Left lobe of liver (tissue), 2 donors: ENCODE measurements at regions not wholly inside any gene's neighbourhood (a gene's known extent, or its start where the extent isn't known, plus 50 kb on each side); places are given as distances from the start of the nearest gene placed in this dataset.

ENCODE experiments used
- ATAC-seq: fragments of 200-7000 bp; cut with Tn5 transposase; one replicate; pipeline ENCODE4 v1.9.1; 2020; ENCODE audit warnings: mild to moderate bottlenecking, moderate library complexity
- DNase-seq: peaks from one replicate; pipeline ENCODE4 v3.0.0-alpha.2; 2020; ENCODE audit warnings: low spot score
- donor health status: DM: no; HTN: no; CAD: no; lungs with moderate emphysema.
- donor health status: DM: no; HTN: yes; CAD: no.

DNA sequence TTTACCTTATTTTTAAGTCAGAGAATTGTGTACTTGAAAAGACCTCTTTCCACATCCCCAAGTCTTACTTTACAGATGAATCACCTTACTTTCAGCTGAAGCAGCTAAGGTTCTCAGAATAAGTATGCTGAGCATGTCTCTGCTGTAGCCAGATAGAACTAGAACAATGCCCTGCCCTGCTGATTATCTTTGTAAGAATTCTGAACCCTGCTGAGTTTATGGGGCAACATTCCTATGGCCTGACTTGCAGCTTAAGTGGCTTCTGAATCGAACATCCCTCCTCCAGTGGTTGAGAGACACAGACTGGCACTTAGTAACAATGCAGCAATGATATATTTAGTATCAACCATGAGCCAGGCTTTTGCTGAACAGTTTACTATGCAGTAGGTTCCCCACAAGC, 592.0 kb upstream of the WWC1 start:
- ATAC-seq = no peak
- DNase-seq = no peak

DNA sequence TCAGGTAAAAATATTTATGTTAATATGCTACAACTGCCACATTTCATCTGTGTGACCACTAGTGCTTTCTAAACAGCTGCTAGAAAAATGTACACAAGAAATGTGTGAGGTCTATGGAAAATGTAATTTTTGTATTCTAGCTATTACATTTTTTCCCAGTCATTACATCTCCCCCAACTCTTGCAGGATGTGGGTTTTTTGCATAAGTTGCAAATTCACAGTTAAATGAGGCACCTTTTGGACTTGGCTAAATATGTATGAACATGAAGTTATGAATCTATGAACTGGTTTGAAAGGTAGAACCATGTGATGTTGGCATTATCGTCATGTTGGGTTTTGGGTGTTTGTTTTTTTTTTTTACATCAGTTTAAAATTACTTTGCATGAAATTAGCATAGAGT, 590.4 kb upstream of the WWC1 start:
- DNase-seq = no peak
- ATAC-seq = no peak

DNA sequence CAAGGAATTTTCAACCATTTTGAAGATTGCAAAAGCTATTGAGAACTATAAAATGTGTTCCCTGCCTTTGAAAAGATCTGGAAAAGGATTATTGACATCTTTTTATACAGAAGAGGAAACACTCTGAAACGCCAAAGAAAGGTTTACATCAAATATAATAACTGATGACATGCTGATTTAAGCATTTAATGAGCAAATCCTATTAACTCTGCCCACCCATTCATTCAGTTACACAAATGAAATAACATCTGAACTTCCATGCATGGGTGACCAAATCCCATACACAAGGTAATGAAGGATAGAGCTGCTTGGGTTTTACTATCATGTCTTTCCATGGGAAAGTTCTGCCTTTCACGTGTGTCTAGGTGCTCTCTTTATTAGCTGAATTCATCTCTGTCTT, 589.4 kb upstream of the WWC1 start:
- DNase-seq (no peak), ATAC-seq (no peak)

DNA sequence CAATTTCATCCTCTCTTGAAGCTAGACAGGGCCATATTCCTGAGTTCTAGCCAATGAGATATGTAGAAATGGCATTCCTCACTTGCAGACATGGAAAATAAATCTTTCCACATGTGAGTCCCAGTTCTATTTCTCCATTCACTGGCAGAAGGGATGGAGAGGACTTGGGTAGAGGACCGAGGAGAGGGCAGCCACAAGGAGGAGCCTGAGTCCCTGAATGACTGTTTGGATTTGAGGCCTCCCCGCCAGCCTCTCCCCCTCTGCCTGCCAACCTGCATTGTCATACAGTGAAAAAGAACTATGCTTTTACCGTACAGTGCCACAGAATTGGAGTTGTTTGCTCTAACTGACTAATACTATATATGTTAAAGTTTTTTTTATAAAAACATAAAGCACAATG, 583.0 kb upstream of the WWC1 start:
- no peak for ATAC-seq
- DNase-seq = no peak

DNA sequence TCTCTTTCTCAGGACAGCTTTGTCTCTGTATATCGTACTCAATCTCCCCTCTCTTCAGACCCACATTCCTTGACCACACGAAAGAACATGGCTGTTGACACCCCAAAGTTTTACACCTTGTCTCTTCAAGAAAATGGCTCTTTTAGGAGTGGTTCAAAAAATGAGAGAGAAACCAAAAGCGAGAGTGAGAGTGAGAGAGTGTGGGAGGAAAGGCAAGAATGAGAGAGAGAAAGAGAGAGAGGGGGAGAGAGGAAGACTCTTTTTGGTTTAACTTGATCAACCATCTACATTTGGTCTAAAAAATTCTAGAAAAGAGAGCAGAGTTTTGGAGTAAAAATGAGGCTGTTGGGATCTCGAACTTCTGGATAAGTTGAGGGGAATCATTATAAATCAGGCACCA, 581.8 kb upstream of the WWC1 start:
- DNase-seq = no peak

DNA sequence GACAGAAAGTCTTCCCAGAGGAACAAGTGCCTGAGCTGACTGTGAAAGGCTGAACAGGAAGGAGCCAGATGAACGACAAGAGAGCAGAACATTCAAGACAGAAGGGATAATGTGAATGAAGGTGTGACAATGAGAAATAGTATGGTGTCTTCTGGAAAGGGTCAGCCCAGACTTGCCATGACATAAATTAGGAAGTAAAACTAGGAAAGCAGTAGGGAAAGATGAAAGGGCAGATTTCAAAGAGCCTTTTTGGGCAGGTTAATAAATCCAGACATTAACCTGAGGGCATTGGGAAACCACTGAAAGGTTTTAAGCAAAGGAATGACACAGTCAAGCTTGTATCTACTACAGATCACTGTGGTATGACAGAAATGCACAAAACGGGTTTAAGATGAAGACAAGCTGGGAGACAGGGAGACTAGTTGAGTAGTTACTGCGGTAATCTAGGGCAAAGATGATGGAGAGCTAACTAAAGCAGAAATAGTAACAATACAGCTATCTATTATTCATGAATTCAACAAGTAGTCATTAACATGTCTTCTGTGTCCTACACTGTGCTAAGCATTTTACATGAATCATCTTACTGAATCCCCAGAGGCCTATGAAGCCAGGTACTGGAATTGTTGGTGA, 580.9 kb upstream of the WWC1 start:
- ATAC-seq (no peak), DNase-seq (no peak)

More for the DNA sequence above, 581.8 kb upstream of the WWC1 start:
- no peak for ATAC-seq

DNA sequence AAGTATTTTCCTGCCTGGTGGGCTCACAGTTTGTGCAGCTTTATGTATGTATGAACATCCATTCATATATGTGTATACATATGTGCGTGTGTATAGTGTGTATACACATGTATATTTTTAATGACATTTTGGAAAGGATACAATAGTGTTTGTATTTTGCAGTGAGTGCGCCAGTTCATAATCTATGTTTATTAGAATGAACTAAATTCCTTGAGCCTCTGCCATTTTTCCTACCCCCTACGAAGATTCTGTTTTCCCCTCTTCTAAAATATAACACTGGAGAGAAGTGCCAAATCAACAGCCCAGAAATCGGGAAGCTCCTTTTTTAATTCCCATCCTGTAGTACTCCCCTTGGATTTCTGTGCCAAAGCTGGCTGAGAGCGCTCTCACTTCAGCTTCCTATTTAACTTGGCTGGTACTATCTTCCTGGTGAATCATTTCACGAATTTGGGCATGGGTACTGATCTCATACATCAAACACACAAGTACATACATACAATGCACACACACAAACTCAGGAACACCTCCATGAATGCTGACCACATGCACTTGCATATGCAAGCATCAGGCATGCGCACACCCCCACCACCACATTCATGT, 578.4 kb upstream of the WWC1 start:
- ATAC-seq (no peak), DNase-seq (no peak)

DNA sequence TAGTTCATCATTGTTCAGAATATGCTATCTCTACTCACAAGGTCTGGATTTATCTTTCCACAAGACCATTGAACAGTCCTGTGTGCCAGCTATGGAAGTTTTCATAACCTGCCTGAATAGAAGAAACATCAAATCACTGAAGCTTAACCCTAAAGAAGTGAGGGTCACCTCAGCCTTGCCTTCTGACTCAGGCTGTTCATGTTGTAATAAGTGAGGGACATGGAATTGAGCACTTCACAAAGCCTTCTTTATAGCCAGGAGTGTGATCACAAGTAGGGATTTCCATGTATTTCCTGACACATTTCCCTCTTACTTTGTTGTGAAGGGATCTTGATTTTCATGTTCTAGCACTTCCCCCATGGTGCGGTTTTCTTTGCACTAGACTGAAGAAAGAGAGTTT, 577.5 kb upstream of the WWC1 start:
- DNase-seq (no peak), ATAC-seq (no peak)

DNA sequence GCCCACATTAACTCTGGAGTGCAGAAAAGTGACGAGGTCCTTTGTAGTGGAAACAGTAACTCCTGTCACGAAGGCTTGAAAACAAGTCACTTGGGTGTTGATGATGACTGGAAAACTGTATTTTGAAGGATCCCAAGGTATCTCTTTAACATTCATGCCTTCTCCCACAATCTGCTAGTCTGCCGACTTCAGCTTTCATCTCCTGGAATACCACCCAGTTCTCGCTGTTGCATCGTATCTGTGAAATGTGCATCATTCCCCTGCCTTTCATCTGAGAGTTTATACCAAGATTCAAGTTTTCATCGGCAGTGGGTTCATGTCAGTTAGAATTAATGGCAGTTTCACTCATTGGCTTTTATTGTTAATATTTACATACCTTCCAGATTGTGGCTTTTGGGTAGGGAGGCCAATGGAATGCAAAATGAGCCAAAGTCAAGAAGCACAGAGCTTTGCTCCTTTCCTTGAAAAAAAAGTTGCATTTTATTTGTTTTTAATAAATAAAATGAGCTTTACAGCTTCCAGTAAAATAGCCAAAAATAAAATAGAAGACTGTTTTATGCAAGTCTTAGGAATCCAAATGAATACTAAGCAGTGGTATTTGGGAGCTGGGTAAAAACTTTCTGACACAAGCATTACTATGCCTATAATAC, 575.2 kb upstream of the WWC1 start:
- DNase-seq (no peak), ATAC-seq (no peak)

DNA sequence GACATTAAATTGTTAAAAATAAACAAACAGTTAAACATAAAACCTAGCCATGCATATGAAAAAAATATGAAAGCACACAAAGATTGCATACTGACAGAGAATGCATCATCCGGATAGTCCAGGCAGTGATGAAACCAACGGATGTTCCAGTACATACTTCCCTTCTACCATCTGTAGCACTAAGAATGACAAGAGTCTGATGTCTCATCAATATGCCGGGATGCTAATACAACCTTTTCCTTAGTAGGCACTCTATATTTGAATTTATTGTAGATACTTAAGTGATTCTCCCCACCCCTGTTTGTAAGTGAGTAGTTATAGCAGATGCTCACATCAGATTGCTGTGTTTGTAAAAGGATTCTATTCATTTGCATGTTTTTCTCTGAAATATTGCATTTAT, 571.2 kb upstream of the WWC1 start:
- no peak for ATAC-seq
- DNase-seq = no peak

DNA sequence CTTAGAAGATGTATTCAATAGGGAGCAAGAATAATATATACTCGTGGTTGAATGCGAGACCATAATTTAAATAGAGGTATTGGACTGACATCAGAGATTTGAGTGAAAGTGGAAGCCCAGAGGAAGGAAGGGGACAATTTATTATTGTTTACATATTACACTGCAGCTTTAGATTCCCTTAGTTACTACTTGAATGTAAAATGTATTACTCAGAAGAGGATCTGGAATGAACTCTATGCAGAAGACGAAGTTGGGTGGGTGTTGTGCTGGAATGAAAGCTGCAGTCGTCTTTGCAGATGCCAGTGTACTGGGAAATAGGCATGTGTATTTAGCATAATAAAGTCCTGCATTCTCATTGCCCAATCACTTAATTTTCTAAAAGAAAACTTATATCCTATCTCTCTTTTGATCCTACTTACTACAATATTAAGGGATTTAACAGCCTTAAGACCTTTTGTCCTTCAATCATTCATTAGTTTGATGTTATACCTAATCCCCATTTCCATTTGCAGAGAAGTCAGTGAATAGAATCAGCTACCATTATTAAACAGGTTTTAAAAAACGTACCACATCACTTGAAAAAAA, 570.7 kb upstream of the WWC1 start:
- DNase-seq (no peak), ATAC-seq (no peak)

DNA sequence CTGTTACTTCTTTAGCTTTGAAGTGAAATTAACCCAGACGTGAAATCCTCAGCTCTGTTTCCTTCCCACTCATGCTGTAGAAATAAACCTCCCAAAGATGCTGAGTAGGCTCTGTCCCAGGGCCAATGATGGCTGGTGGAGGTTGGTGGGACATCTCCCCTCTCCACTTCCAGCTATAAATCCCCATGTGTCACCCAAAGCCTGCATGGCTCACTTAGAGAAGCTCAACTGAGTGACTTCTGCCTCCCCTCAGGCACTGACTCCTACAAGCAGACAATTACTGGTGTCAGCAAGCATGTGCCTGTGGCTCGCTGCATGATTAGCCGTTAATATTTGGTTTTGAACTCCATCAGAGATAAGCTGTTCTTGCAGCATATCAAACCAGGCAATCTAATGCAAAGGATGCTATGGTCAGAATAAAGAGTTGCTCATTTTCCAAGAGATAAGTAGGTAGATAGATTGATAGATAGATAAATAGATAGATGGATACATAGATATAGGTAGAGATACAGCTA, 569.5 kb upstream of the WWC1 start:
- ATAC-seq (no peak), DNase-seq (no peak)

DNA sequence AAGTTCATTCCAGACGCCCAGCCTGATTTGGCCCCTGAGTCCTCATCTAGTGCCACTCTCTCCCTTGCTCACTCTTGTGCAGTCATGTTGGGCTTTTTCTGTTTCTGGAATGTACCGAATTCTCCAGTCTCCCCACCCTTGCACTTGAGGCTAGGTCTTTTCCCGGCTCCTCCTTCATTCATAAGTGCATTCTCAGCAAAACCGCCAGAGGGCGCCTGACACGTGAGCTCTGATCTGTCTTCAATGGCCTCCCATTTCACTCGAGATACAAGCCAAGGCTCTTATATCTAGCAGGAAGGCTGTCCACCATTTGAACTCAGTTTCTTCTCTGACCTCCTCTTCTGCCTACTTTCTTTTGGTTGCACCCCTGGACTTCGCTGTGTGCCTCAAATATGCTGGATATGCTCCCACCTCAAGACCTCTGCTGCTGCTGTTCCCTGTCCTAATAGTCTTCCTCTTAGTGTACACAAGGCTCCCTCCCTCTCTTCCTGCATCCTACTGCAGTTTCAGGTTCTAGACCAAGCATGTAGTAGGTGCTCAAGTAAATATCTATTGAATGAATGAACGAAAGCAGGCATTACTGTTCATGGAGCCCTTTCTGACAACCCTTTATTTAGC, 568.1 kb upstream of the WWC1 start:
- peak; percentile 65 for DNase-seq
- peak; percentile 100 for ATAC-seq

DNA sequence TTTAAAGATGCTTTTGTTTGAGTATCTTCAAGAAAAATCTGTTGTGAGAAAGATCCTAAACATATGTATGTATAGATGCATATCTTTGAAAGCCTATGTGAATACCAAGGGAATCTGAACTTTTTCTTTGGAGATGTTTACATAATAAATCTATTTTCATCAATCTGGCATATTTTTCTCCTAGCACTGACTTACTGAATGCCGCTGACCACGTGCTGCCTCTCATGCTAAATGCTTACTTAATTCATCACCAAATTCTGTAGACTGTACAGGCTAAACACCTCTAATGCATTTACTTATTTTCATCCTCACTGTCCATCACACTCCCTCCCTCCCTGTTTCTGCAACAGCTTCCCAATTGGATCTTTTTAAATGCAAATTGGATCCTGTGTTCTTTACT, 566.2 kb upstream of the WWC1 start:
- no peak for ATAC-seq
- no peak for DNase-seq

DNA sequence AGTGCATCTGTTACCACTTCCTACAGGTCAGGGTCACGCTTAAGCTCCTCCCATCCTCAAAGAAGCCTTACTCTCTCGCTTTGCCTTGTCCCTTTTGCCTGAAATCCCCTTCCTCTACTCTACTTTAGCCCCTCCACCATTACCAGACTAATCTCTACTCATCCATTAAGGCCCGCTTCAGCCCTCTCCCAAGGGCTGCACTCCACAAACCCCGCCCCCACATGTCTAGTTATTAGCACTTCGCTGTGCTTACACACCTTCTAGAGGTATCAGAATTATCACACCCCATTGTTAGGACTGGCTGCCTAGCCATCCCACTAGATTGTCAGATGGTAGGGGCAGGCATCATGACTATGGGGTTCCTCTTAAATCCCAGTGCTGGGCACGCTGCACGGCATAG, 565.7 kb upstream of the WWC1 start:
- DNase-seq (no peak), ATAC-seq (no peak)

DNA sequence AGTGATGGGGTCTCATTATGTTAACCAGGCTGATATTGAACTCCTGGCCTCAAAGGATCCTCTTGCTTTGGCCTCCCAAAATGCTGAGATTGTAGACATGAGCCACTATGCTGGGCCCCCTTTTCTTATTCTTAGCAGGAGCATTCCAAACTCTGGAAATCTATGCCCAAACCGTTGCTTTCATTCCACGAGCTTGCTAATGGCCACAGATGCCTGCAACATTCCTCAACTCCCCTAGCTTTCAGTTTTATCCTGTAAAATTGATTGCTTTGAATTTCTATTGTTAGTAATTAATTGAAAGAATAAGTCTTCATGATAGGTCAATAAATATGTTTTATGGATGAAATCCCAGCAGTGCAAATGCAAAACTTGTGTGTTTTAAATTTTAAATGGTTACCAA, 564.8 kb upstream of the WWC1 start:
- DNase-seq = no peak
- no peak for ATAC-seq

DNA sequence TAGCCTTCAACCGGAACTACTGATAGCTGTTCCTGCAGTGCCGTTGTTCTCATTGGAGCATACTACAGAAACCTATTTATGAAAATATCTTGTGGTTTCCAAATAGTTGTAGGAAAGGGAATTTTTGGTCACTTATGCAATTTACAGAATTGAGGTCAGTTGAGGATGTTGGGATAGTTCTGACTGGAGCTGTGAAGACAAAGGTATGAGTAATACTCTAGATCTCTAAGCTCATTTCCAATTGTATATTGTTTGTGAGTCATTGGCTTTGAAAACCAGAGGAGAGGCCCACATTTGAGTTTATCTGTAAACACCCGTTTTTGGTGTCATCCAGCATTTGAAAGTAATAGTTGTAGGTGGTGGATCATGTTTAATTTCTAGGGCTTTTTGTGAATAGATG, 561.3 kb upstream of the WWC1 start:
- DNase-seq = no peak
- ATAC-seq = no peak

DNA sequence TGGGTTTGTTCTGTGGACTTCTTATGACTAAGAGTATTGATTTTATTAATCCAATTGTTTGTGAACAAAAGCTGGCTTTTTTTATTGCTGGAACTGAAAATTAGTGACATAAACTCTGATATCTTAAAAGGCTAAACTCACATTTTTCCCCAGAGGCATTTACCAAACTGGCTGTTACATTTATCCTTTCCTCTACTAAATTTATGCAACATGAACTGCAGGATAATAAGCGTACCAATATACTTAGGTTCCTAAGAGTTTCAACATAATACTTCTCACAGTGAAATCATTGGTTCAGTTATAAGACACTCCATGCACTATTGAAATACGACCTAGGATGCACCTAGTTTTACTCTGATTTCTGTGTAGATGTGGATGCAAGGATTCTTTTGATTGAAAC, 560.8 kb upstream of the WWC1 start:
- ATAC-seq (no peak), DNase-seq (no peak)

DNA sequence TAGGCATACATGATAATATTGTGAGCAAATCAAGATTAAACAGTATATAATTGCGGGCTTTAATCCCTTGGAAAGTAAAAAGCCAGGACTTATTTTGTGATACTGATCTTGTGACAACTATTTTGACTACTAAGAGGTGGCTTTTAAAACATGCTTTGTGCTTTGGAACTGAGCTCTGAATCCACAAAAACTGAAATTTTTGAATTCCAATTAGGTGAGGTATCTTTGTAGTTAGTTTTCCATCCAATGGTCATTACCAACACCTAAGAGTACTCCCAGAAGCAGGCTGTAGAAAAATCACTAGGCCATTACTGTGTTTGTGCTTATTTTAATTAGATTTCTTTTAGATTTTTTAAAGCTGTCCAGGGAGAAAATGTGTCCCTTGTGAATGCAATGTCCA, 559.5 kb upstream of the WWC1 start:
- no peak for ATAC-seq

DNA sequence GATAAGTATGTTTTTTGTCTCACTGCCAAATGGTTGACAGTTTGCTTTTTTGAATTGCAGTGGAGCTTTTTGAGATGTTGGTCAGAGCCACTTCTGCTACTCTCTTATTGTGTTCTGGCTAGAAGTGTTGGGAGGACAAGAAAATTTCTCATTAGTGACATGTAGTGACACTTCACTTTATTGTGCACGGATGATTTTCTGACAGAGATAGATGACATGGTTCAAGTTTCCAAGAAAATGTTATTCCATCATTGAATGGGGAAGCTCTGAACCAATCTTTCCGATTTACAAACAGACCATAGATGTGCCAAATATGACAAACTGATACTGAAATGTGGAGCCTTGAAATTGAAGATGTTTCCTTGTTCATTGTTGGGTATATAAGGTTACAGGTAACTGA, 558.9 kb upstream of the WWC1 start:
- no peak for DNase-seq
- ATAC-seq = no peak

More for the DNA sequence above, 559.5 kb upstream of the WWC1 start:
- DNase-seq = no peak

DNA sequence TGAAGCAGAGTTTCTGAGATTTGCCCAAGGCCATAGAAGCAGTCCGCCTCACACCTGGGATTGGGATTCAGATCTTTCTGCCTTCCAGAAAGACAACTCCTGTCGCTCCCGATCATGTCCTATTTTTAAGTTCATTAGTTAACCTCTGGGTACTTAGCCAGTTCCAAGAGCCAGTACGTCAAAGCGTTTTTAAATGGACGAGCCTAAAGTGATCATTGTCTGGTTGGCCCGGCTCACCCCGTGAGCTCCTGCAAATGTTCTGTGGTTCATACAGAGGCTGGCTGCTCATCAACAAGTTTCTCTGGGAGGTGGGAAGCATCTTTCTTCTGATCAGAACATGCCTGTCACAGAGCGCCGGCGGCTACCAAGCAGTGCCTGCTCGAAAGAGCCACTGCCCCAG, 554.5 kb upstream of the WWC1 start:
- DNase-seq (no peak), ATAC-seq (no peak)
